ENCODE measurements at regions not wholly inside any gene's neighbourhood (a gene's known extent, or its start where the extent isn't known, plus 50 kb on each side); places are given as distances from the start of the nearest gene placed in this dataset.

DNA sequence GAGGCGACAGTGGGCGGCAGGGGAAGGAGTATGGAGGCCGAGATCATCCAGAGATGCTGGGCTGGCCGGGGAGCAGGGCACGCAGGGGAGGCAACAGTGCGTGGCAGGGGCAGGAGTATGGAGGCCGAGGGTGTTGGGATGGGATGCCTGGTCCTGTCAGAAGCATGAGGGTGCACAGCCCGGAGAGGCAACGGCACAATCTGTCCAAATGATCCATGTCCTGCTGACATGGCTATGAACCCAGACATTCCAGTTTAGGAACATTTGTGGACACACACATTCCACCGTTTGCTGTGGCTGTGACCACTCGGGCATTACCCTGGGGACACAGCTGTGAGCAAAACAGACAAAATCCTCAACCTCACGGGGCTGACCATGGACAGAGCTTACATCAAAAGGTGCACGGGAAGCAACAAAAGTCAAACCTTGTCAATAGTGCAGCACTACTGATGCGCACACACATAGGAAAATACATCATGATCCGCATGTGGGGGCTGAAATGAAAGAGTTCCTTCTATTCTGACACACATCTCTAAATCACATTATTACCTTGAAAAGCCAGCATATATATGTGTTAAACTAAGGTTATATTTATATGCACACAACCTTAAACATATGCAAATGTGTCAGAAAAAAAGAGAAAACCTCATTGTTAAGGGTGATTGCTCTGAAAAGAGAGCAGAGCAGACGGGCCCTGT lies 144.0 kb upstream of the GPC1 start (continued):
- TF ChIP-seq, protein P1, sequence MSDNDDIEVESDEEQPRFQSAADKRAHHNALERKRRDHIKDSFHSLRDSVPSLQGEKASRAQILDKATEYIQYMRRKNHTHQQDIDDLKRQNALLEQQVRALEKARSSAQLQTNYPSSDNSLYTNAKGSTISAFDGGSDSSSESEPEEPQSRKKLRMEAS (IDR thresholded peaks at IDR 0.05) = no peak
- TF ChIP-seq RAD21 (IDR thresholded peaks at IDR 0.05 in 1 of 2, conservative IDR thresholded peaks at IDR 0.05 in 1 of 2; ENCODE audit: low read depth in 2 of 2, low read length in 2 of 2) (no peak), SIX5 (IDR thresholded peaks at IDR 0.05; ENCODE audit: low read depth, low read length) (no peak), MAFK (IDR thresholded peaks at IDR 0.05; ENCODE audit: low read depth, low read length) (no peak), GABPA (IDR thresholded peaks at IDR 0.05; ENCODE audit: borderline replicate concordance, insufficient read depth, low read length) (no peak), JUN (IDR thresholded peaks at IDR 0.05; ENCODE audit: low read depth, low read length) (no peak)

Data from H1 (cell line).